Stomach (tissue), 8 donors: ENCODE measurements at regions not wholly inside any gene's neighbourhood (a gene's known extent, or its start where the extent isn't known, plus 50 kb on each side); places are given as distances from the start of the nearest gene placed in this dataset.

Experiments used
- DNase-seq, 2 donors: peaks; one replicate each; pipeline versions ENCODE4 v3.0.0 to v3.0.0-alpha.2; 2013 to 2019
- H3K27ac ChIP-seq, 5 donors: fragments of 200-600 bp in 4 of 5; sonication (generic) in 4 of 5; one replicate each; pipeline ENCODE4 v1.5.1; 2013 to 2019; ENCODE audit warnings: mild to moderate bottlenecking in 1 of 5, moderate library complexity in 1 of 5
- H3K27me3 ChIP-seq, 3 donors: fragments of 200-600 bp; sonication (generic); one replicate each; pipeline ENCODE4 v1.5.1; 2017 to 2019; ENCODE audit warnings: mixed run types in 1 of 3
- H3K36me3 ChIP-seq, 4 donors: fragments of 200-600 bp; sonication (generic); 1 replicate in 3 of 4; 2 replicates in 1 of 4; pipeline ENCODE4 v1.5.1; 2016 to 2019
- H3K4me1 ChIP-seq, 4 donors: fragments of 200-600 bp; sonication (generic); one replicate each; pipeline ENCODE4 v1.5.1; 2016 to 2019
- H3K4me3 ChIP-seq, 4 donors: fragments of 200-600 bp; sonication (generic) in 3 of 4; one replicate each; pipeline ENCODE4 v1.5.1; 2016 to 2019; ENCODE audit warnings: mild to moderate bottlenecking in 1 of 4
- H3K9me3 ChIP-seq, 4 donors: fragments of 200-600 bp; sonication (generic); one replicate each; pipeline ENCODE4 v1.5.1; 2016 to 2019
- CTCF ChIP-seq, 7 experiments: fragments of 450-650 bp in 4 of 7; fragments of 200-600 bp in 3 of 7; sonication (generic) in 3 of 7; IDR thresholded peaks; one replicate each; pipeline ENCODE4 v1.5.1; 2016 to 2019; ENCODE audit warnings: antibody characterized with exemption in 7 of 7, control low read depth in 2 of 7, mild to moderate bottlenecking in 1 of 7
- EP300 ChIP-seq: sonication (generic); formaldehyde crosslinking; IDR thresholded peaks from one replicate; pipeline ENCODE4 v1.6.1; 2017; ENCODE audit warnings: antibody characterized with exemption
- POLR2A ChIP-seq, 4 donors: fragments of 450-650 bp; IDR thresholded peaks; one replicate each; pipeline ENCODE4 v1.6.1; 2016; ENCODE audit warnings: antibody characterized with exemption in 4 of 4, control low read depth in 2 of 4, mild to moderate bottlenecking in 1 of 4, moderate library complexity in 1 of 4
- POLR2AphosphoS5 ChIP-seq, 3 donors: sonication (generic); formaldehyde crosslinking; IDR thresholded peaks; one replicate each; pipeline ENCODE4 v1.6.1; 2016; ENCODE audit warnings: antibody characterized with exemption in 3 of 3
- WGBS, 5 donors: extraction: QIAGEN DNeasy Blood & Tissue Kit in 3 of 5; methylation state at CpG; one replicate each; pipeline versions ENCODE4 v1.1.5 to v1.1.7; 2013 to 2018; 5-methylcytosine and 5-hydroxymethylcytosine counted together
- intact Hi-C: fragments of 100-400 bp; cut with DNase I; formaldehyde crosslinking; loops from one replicate; pipeline ENCODE4 v1.15.1; 2023; ENCODE audit warnings: low total_unique reads
- donor health status: healthy with polysubstance abuse.
- donor health status: Bipolar disorder and iron deficiency.
- donor health status: healthy.

GRCh38 chr9:71506821-71507220 is 261.5 kb downstream of the CEMIP2 start:
- TF ChIP-seq CTCF (IDR thresholded peaks at IDR 0.05) (no peak), POLR2A (IDR thresholded peaks at IDR 0.05) (no peak), EP300 (no peak), POLR2AphosphoS5 (IDR thresholded peaks at IDR 0.05) (no peak)
- no peaks in the 10 kb centered on the region for H3K4me1 ChIP-seq
- WGBS, 5 donors = 75 to 89% (median 79%) methylated on average over 1 of the region's 1 CpG
- no peaks in the 10 kb centered on the region for H3K9me3 ChIP-seq
- H3K27me3 ChIP-seq = no peaks in the 10 kb centered on the region
- intact Hi-C loops = no loop called here
- H3K4me3 ChIP-seq = no peak overlapping the region
- no peak overlapping the region for H3K27ac ChIP-seq
- H3K36me3 ChIP-seq = no peaks in the 10 kb centered on the region
- DNase-seq = no peak

GRCh38 chr9:71504636-71505035 is 263.7 kb downstream of the CEMIP2 start:
- Histone ChIP-seq H3K9me3 (peaks cover 0 to 9% (median 3%) of the 10 kb centered on the region in 4 donors), H3K4me3 (no peak overlapping the region), H3K27ac (no peak overlapping the region), H3K36me3 (no peaks in the 10 kb centered on the region), H3K27me3 (no peaks in the 10 kb centered on the region), H3K4me1 (no peaks in the 10 kb centered on the region)
- WGBS, 5 donors = 79 to 89% (median 86%) methylated on average over 3 of the region's 3 CpGs
- DNase-seq = no peak
- intact Hi-C loops = no loop called here
- TF ChIP-seq CTCF (IDR thresholded peaks at IDR 0.05) = no peak
- no peak for TF ChIP-seq EP300
- TF ChIP-seq POLR2AphosphoS5 (IDR thresholded peaks at IDR 0.05) = no peak
- no peak for TF ChIP-seq POLR2A (IDR thresholded peaks at IDR 0.05)

- H3K27me3 ChIP-seq = no peaks in the 10 kb centered on the region
- DNase-seq = no peak
- TF ChIP-seq POLR2AphosphoS5 (IDR thresholded peaks at IDR 0.05) (no peak), CTCF (IDR thresholded peaks at IDR 0.05) (no peak), POLR2A (IDR thresholded peaks at IDR 0.05) (no peak), EP300 (no peak)
- no peaks in the 10 kb centered on the region for H3K36me3 ChIP-seq
- no peak overlapping the region for H3K27ac ChIP-seq
- H3K9me3 ChIP-seq = peaks cover 0 to 21% (median 13%) of the 10 kb centered on the region in 4 donors
- 65 to 88% (median 84%) methylated on average over 1 of the region's 1 CpG for WGBS, 5 donors
- intact Hi-C loops = no loop called here
- no peaks in the 10 kb centered on the region for H3K4me1 ChIP-seq
- no peak overlapping the region for H3K4me3 ChIP-seq
These were observed 269.6 kb downstream of the CEMIP2 start for GRCh38 chr9:71498691-71499090.

- no peak for DNase-seq
- no peak overlapping the region for H3K4me3 ChIP-seq
- no peaks in the 10 kb centered on the region for H3K36me3 ChIP-seq
- TF ChIP-seq POLR2A (IDR thresholded peaks at IDR 0.05) = no peak
- no peak for TF ChIP-seq EP300
- TF ChIP-seq POLR2AphosphoS5 (IDR thresholded peaks at IDR 0.05) = no peak
- no peak for TF ChIP-seq CTCF (IDR thresholded peaks at IDR 0.05)
- WGBS, 5 donors = 39 to 50% (median 47%) methylated on average over 2 of the region's 2 CpGs
- H3K27me3 ChIP-seq = peaks cover 0 to 6% (median 0%) of the 10 kb centered on the region in 3 donors
- H3K9me3 ChIP-seq = no peaks in the 10 kb centered on the region
- H3K4me1 ChIP-seq = peaks cover 0 to 11% (median 10%) of the 10 kb centered on the region in 4 donors
- no peak overlapping the region for H3K27ac ChIP-seq
- intact Hi-C loops = no loop called here
These were observed 277.5 kb downstream of the CEMIP2 start for GRCh38 chr9:71490810-71491209.
